SH-SY5Y (cell line): ENCODE measurements at regions not wholly inside any gene's neighbourhood (a gene's known extent, or its start where the extent isn't known, plus 50 kb on each side); places are given as distances from the start of the nearest gene placed in this dataset.

Experiments used
- GATA2 ChIP-seq: IDR thresholded peaks from 2 replicates; pipeline ENCODE4 v1.6.1; 2011; ENCODE audit warnings: mild to moderate bottlenecking, low read depth, low read length
- GATA3 ChIP-seq: IDR thresholded peaks from 2 replicates; pipeline ENCODE4 v1.6.1; 2011; ENCODE audit warnings: low read depth, mild to moderate bottlenecking, low read length, moderate library complexity

DNA sequence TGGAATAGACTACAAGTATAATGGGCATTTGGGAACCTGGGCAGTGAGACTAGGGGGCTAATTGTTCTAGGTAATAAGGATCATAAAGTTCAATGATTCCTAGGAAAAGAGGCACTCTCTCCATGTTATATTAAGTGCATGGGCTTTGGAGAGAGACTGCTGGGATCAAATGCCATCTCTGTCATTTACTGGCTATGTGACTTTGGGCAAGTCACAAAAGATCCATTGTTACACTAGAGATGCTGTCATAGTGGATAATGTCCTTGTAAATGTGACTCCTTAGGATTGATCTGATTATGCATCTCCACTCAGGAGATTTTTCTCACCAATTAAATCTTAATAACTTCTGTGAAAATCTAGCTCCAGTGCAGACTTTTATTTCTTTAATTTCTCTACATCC, 156.3 kb upstream of the CACNA2D1 start:
- TF ChIP-seq GATA2 = no peak
- no peak for TF ChIP-seq GATA3
